Left lung (tissue), 4 donors: ENCODE measurements at regions not wholly inside any gene's neighbourhood (a gene's known extent, or its start where the extent isn't known, plus 50 kb on each side); places are given as distances from the start of the nearest gene placed in this dataset.

Experiments
- ATAC-seq: fragments of 200-7000 bp; cut with Tn5 transposase; one replicate; pipeline ENCODE4 v1.9.1; 2020; ENCODE audit warnings: moderate library complexity
- DNase-seq, 4 donors: peaks; one replicate each; pipeline ENCODE4 v3.0.0-alpha.2; 2013 to 2020
- H3K27ac ChIP-seq, 2 donors: fragments of 200-600 bp; sonication (generic) in 1 of 2; one replicate each; pipeline versions ENCODE4 v1.5.0 to v1.8.0; 2020 to 2021
- H3K27me3 ChIP-seq, 2 donors: fragments of 200-600 bp; sonication (generic) in 1 of 2; one replicate each; pipeline versions ENCODE4 v1.5.0 to v1.8.0; 2020 to 2021
- H3K36me3 ChIP-seq, 2 donors: fragments of 200-600 bp; sonication (generic) in 1 of 2; one replicate each; pipeline versions ENCODE4 v1.5.0 to v1.8.0; 2020 to 2021
- H3K4me1 ChIP-seq, 2 donors: fragments of 200-600 bp; one replicate each; pipeline ENCODE4 v1.8.0; 2021
- H3K4me3 ChIP-seq, 2 donors: fragments of 200-600 bp; sonication (generic) in 1 of 2; one replicate each; pipeline versions ENCODE4 v1.5.0 to v1.8.0; 2020 to 2021; ENCODE audit warnings: mild to moderate bottlenecking in 1 of 2
- H3K9me3 ChIP-seq, 2 donors: fragments of 200-600 bp; sonication (generic) in 1 of 2; one replicate each; pipeline versions ENCODE4 v1.5.0 to v1.8.0; 2020 to 2021
- CTCF ChIP-seq, 2 donors: fragments of 200-600 bp; sonication (generic) in 1 of 2; IDR thresholded peaks; one replicate each; pipeline versions ENCODE4 v1.5.0 to v1.8.0; 2021; ENCODE audit warnings: antibody characterized with exemption in 2 of 2
- intact Hi-C, 2 donors: fragments of 100-400 bp; cut with DNase I; formaldehyde crosslinking; loops; one replicate each; pipeline versions ENCODE4 v1.11.2 to v1.14.2; 2022
- donor health status: DM: no; HTN: yes; CAD: no.
- donor health status: DM: no; HTN: no; CAD: no.

- no peaks in the 10 kb centered on the region for H3K36me3 ChIP-seq
- no peak for TF ChIP-seq CTCF (IDR thresholded peaks at IDR 0.05)
- H3K27me3 ChIP-seq, result no peaks in the 10 kb centered on the region
- H3K27ac ChIP-seq, result no peak overlapping the region
- intact Hi-C loops, result no loop called here
- H3K4me3 ChIP-seq, result no peak overlapping the region
- no peaks in the 10 kb centered on the region for H3K9me3 ChIP-seq
- no peak for ATAC-seq
- H3K4me1 ChIP-seq, result no peaks in the 10 kb centered on the region
- DNase-seq, result no peak
These were observed 218.7 kb downstream of the RNF144B start for GRCh38 chr6:18605841-18606240.

- Histone ChIP-seq H3K4me1 (no peaks in the 10 kb centered on the region), H3K27me3 (no peaks in the 10 kb centered on the region), H3K36me3 (no peaks in the 10 kb centered on the region), H3K9me3 (no peaks in the 10 kb centered on the region), H3K4me3 (no peak overlapping the region), H3K27ac (no peak overlapping the region)
- ATAC-seq (no peak), DNase-seq (no peak)
- TF ChIP-seq CTCF (IDR thresholded peaks at IDR 0.05), result no peak
- intact Hi-C loops, result no loop called here
These were observed 222.6 kb downstream of the RNF144B start for GRCh38 chr6:18609715-18610114.

GRCh38 chr6:18613319-18613925 is 226.3 kb downstream of the RNF144B start:
- DNase-seq, result no peak
- TF ChIP-seq CTCF (IDR thresholded peaks at IDR 0.05), result no peak
- no peak for ATAC-seq
- H3K9me3 ChIP-seq, result peaks cover 0 to 7% of the 10 kb centered on the region in 2 donors
- no peak overlapping the region for H3K27ac ChIP-seq
- no peaks in the 10 kb centered on the region for H3K36me3 ChIP-seq
- H3K27me3 ChIP-seq, result no peaks in the 10 kb centered on the region
- H3K4me1 ChIP-seq, result no peaks in the 10 kb centered on the region
- H3K4me3 ChIP-seq, result no peak overlapping the region
- intact Hi-C loops, result no loop called here

- Histone ChIP-seq H3K9me3 (no peaks in the 10 kb centered on the region), H3K27me3 (no peaks in the 10 kb centered on the region), H3K27ac (no peak overlapping the region), H3K36me3 (no peaks in the 10 kb centered on the region), H3K4me3 (no peak overlapping the region), H3K4me1 (no peaks in the 10 kb centered on the region)
- ATAC-seq (no peak), DNase-seq (no peak)
- intact Hi-C loops, result no loop called here
- TF ChIP-seq CTCF (IDR thresholded peaks at IDR 0.05), result no peak
These were observed 242.4 kb downstream of the RNF144B start for GRCh38 chr6:18629571-18629970.

GRCh38 chr6:18632670-18633410 is 245.7 kb downstream of the RNF144B start:
- no peak for ATAC-seq
- no peak overlapping the region for H3K27ac ChIP-seq
- intact Hi-C loops, result no loop called here

More at GRCh38 chr6:18632670-18633410, 245.7 kb downstream of the RNF144B start:
- no peak for DNase-seq
- no peak overlapping the region for H3K4me3 ChIP-seq
- H3K4me1 ChIP-seq, result no peaks in the 10 kb centered on the region
- H3K9me3 ChIP-seq, result no peaks in the 10 kb centered on the region
- no peak for TF ChIP-seq CTCF (IDR thresholded peaks at IDR 0.05)
- H3K27me3 ChIP-seq, result no peaks in the 10 kb centered on the region
- no peaks in the 10 kb centered on the region for H3K36me3 ChIP-seq
